ENCODE measurements at regions not wholly inside any gene's neighbourhood (a gene's known extent, or its start where the extent isn't known, plus 50 kb on each side); places are given as distances from the start of the nearest gene placed in this dataset.

- Histone ChIP-seq H3K36me3 (ENCODE audit: control insufficient read depth in 2 of 3, insufficient read depth in 3 of 3, low read length in 3 of 3) (no peaks in the 10 kb centered on the region), H3K9ac (ENCODE audit: low read length in 3 of 3) (no peak overlapping the region), H3K27ac (ENCODE audit: low read depth in 2 of 2, low read length in 2 of 2) (no peak overlapping the region), H3K4me1 (ENCODE audit: control insufficient read depth in 2 of 3, insufficient read depth in 2 of 3, low read depth in 1 of 3, low read length in 3 of 3) (no peaks in the 10 kb centered on the region), H3K27me3 (ENCODE audit: control insufficient read depth, insufficient read depth, low read length) (no peaks in the 10 kb centered on the region), H3K4me3 (ENCODE audit: low read length in 3 of 3) (no peak overlapping the region), H3K9me3 (ENCODE audit: control insufficient read depth in 2 of 3, insufficient read depth in 1 of 3, low read length in 3 of 3) (no peaks in the 10 kb centered on the region)
- no peak for TF ChIP-seq CTCF (IDR thresholded peaks at IDR 0.05; ENCODE audit: borderline replicate concordance, extremely low read depth, insufficient read depth)
- intact Hi-C loops (cut with DNase I) = no loop called here
- DNase-seq (peak in 2 of 5 donors; percentile 40 to 58), FAIRE-seq (no peak)
These were observed 603.7 kb upstream of the ALCAM start for GRCh38 chr3:104763007-104763406.

GRCh38 chr3:104764496-104764895 is 602.2 kb upstream of the ALCAM start:
- no peak for TF ChIP-seq CTCF (IDR thresholded peaks at IDR 0.05; ENCODE audit: borderline replicate concordance, extremely low read depth, insufficient read depth)
- intact Hi-C loops (cut with DNase I) = no loop called here
- H3K36me3 ChIP-seq (ENCODE audit: control insufficient read depth in 2 of 3, insufficient read depth in 3 of 3, low read length in 3 of 3) = no peaks in the 10 kb centered on the region
- H3K4me3 ChIP-seq (ENCODE audit: low read length in 3 of 3) = no peak overlapping the region
- H3K4me1 ChIP-seq (ENCODE audit: control insufficient read depth in 2 of 3, insufficient read depth in 2 of 3, low read depth in 1 of 3, low read length in 3 of 3) = no peaks in the 10 kb centered on the region
- FAIRE-seq (no peak), DNase-seq (no peak)
- no peaks in the 10 kb centered on the region for H3K27me3 ChIP-seq (ENCODE audit: control insufficient read depth, insufficient read depth, low read length)
- H3K9me3 ChIP-seq (ENCODE audit: control insufficient read depth in 2 of 3, insufficient read depth in 1 of 3, low read length in 3 of 3) = no peaks in the 10 kb centered on the region
- H3K9ac ChIP-seq (ENCODE audit: low read length in 3 of 3) = no peak overlapping the region
- no peak overlapping the region for H3K27ac ChIP-seq (ENCODE audit: low read depth in 2 of 2, low read length in 2 of 2)

- Histone ChIP-seq H3K36me3 (ENCODE audit: control insufficient read depth in 2 of 3, insufficient read depth in 3 of 3, low read length in 3 of 3) (no peaks in the 10 kb centered on the region), H3K27ac (ENCODE audit: low read depth in 2 of 2, low read length in 2 of 2) (no peak overlapping the region), H3K9me3 (ENCODE audit: control insufficient read depth in 2 of 3, insufficient read depth in 1 of 3, low read length in 3 of 3) (no peaks in the 10 kb centered on the region), H3K4me3 (ENCODE audit: low read length in 3 of 3) (no peak overlapping the region), H3K27me3 (ENCODE audit: control insufficient read depth, insufficient read depth, low read length) (no peaks in the 10 kb centered on the region), H3K4me1 (ENCODE audit: control insufficient read depth in 2 of 3, insufficient read depth in 2 of 3, low read depth in 1 of 3, low read length in 3 of 3) (no peaks in the 10 kb centered on the region), H3K9ac (ENCODE audit: low read length in 3 of 3) (no peak overlapping the region)
- DNase-seq (no peak), FAIRE-seq (no peak)
- TF ChIP-seq CTCF (IDR thresholded peaks at IDR 0.05; ENCODE audit: borderline replicate concordance, extremely low read depth, insufficient read depth) = no peak
- intact Hi-C loops (cut with DNase I) = no loop called here
These were observed 597.8 kb upstream of the ALCAM start for GRCh38 chr3:104768886-104769285.

GRCh38 chr3:104779324-104779723 is 587.4 kb upstream of the ALCAM start:
- H3K4me3 ChIP-seq (ENCODE audit: low read length in 3 of 3) = no peak overlapping the region
- DNase-seq = no peak
- TF ChIP-seq CTCF (IDR thresholded peaks at IDR 0.05; ENCODE audit: borderline replicate concordance, extremely low read depth, insufficient read depth) = no peak
- H3K4me1 ChIP-seq (ENCODE audit: control insufficient read depth in 2 of 3, insufficient read depth in 2 of 3, low read depth in 1 of 3, low read length in 3 of 3) = no peaks in the 10 kb centered on the region
- no peaks in the 10 kb centered on the region for H3K9me3 ChIP-seq (ENCODE audit: control insufficient read depth in 2 of 3, insufficient read depth in 1 of 3, low read length in 3 of 3)
- no peaks in the 10 kb centered on the region for H3K36me3 ChIP-seq (ENCODE audit: control insufficient read depth in 2 of 3, insufficient read depth in 3 of 3, low read length in 3 of 3)
- intact Hi-C loops (cut with DNase I) = no loop called here
- no peak overlapping the region for H3K9ac ChIP-seq (ENCODE audit: low read length in 3 of 3)
- no peaks in the 10 kb centered on the region for H3K27me3 ChIP-seq (ENCODE audit: control insufficient read depth, insufficient read depth, low read length)
- no peak overlapping the region for H3K27ac ChIP-seq (ENCODE audit: low read depth in 2 of 2, low read length in 2 of 2)
- FAIRE-seq = no peak
